ENCODE measurements at regions not wholly inside any gene's neighbourhood (a gene's known extent, or its start where the extent isn't known, plus 50 kb on each side); places are given as distances from the start of the nearest gene placed in this dataset.

- Histone ChIP-seq H3K9me2 (replicated peaks; ENCODE audit: insufficient read depth) (no peaks in the 10 kb centered on the region), H3K4me1 (ENCODE audit: insufficient read depth) (no peaks in the 10 kb centered on the region), H3K4me2 (peak overlapping the region; percentile 48), H3K36me3 (replicated peaks; ENCODE audit: insufficient read depth, low read depth) (no peaks in the 10 kb centered on the region), H4K20me1 (ENCODE audit: insufficient read depth, poor library complexity, severe bottlenecking) (no peaks in the 10 kb centered on the region), H2AFZ (no peak overlapping the region), H3K27me3 (no peaks in the 10 kb centered on the region), H3K79me2 (no peaks in the 10 kb centered on the region), H3K9me3 (ENCODE audit: low read depth) (no peaks in the 10 kb centered on the region), H3K27ac (no peak overlapping the region), H3K4me3 (no peak overlapping the region)
- WGBS (ENCODE audit: low lambda C conversion rate, missing lambda C conversion rate) = 57% methylated on average over 5 of the region's 5 CpGs
- no peak for DNase-seq (ENCODE audit: low spot score)
- TF ChIP-seq CTCF (IDR thresholded peaks at IDR 0.05; ENCODE audit: poor library complexity) = no peak
- no peak for TF ChIP-seq EZH2 (IDR thresholded peaks at IDR 0.05; ENCODE audit: borderline replicate concordance)
- TF ChIP-seq EZH2phosphoT487 (IDR thresholded peaks at IDR 0.05; ENCODE audit: low read depth, severe bottlenecking, unreplicated experiment) = no peak
Measured at GRCh38 chr6:67501755-67502154, 1133.3 kb upstream of the ADGRB3 start.

DNA sequence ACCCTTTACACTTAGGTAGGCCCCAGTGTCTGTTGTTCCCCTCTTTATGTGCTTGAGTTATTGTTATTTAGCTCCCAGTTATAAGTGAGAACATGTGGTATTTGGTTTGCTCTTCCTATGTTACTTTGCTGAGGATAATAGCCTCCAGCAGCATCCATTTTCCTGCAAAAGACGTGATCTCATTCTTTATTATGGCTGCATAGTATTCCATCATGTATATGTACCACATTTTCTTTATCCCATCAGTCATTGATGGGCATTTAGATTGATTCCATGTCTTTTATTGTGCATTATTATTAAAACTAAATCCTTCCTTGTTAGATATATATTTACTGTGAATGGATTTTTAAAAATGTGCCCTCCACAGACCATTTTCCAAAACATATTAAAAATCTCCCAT, 1137.3 kb upstream of the ADGRB3 start:
- no peaks in the 10 kb centered on the region for H3K9me3 ChIP-seq (ENCODE audit: low read depth)
- TF ChIP-seq CTCF (IDR thresholded peaks at IDR 0.05; ENCODE audit: poor library complexity) (no peak), EZH2 (IDR thresholded peaks at IDR 0.05; ENCODE audit: borderline replicate concordance) (no peak), EZH2phosphoT487 (IDR thresholded peaks at IDR 0.05; ENCODE audit: low read depth, severe bottlenecking, unreplicated experiment) (no peak)

DNA sequence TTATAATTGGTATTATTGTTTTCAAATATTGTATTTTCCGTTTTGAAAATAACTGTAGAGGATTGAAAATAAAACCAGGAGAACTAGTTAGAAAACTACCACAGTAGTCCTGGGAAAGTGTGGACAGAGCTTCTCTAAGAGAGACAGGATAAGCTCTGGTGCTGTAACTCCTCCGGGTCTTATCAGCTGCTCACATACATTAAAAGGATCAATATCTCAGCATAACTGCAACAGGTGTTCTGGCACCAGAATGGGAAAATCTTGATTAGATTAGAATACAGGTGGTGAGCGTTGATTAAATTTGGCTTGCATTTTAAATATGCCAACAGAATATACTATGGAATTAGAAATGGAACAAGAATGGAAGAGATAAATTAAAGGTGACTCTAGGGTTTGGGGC, 1138.9 kb upstream of the ADGRB3 start:
- no peak overlapping the region for H3K27ac ChIP-seq
- H3K4me2 ChIP-seq = no peak overlapping the region
- H3K79me2 ChIP-seq = no peaks in the 10 kb centered on the region
- DNase-seq (ENCODE audit: low spot score) = no peak
- whole genome bisulfite sequencing (ENCODE audit: low lambda C conversion rate, missing lambda C conversion rate) = 68% methylated on average over 3 of the region's 3 CpGs
- no peaks in the 10 kb centered on the region for H3K9me3 ChIP-seq (ENCODE audit: low read depth)
- H3K4me1 ChIP-seq (ENCODE audit: insufficient read depth) = no peaks in the 10 kb centered on the region
- H3K36me3 ChIP-seq (replicated peaks; ENCODE audit: insufficient read depth, low read depth) = no peaks in the 10 kb centered on the region
- no peaks in the 10 kb centered on the region for H3K9me2 ChIP-seq (replicated peaks; ENCODE audit: insufficient read depth)
- H2AFZ ChIP-seq = no peak overlapping the region
- no peak overlapping the region for H3K4me3 ChIP-seq
- H3K27me3 ChIP-seq = no peaks in the 10 kb centered on the region
- no peak for TF ChIP-seq EZH2 (IDR thresholded peaks at IDR 0.05; ENCODE audit: borderline replicate concordance)
- TF ChIP-seq EZH2phosphoT487 (IDR thresholded peaks at IDR 0.05; ENCODE audit: low read depth, severe bottlenecking, unreplicated experiment) = no peak
- TF ChIP-seq CTCF (IDR thresholded peaks at IDR 0.05; ENCODE audit: poor library complexity) = no peak
- H4K20me1 ChIP-seq (ENCODE audit: insufficient read depth, poor library complexity, severe bottlenecking) = no peaks in the 10 kb centered on the region

More for the DNA sequence above, 1137.3 kb upstream of the ADGRB3 start:
- H3K27ac ChIP-seq = no peak overlapping the region
- H3K36me3 ChIP-seq (replicated peaks; ENCODE audit: insufficient read depth, low read depth) = no peaks in the 10 kb centered on the region
- no peak overlapping the region for H3K4me2 ChIP-seq
- no peaks in the 10 kb centered on the region for H4K20me1 ChIP-seq (ENCODE audit: insufficient read depth, poor library complexity, severe bottlenecking)
- H3K79me2 ChIP-seq = no peaks in the 10 kb centered on the region
- WGBS (ENCODE audit: low lambda C conversion rate, missing lambda C conversion rate) = 88% methylated on average over 1 of the region's 1 CpG
- DNase-seq (ENCODE audit: low spot score) = no peak
- no peak overlapping the region for H2AFZ ChIP-seq
- no peaks in the 10 kb centered on the region for H3K27me3 ChIP-seq
- H3K4me3 ChIP-seq = no peak overlapping the region
- H3K9me2 ChIP-seq (replicated peaks; ENCODE audit: insufficient read depth) = no peaks in the 10 kb centered on the region
- H3K4me1 ChIP-seq (ENCODE audit: insufficient read depth) = no peaks in the 10 kb centered on the region

- no peaks in the 10 kb centered on the region for H3K4me1 ChIP-seq (ENCODE audit: insufficient read depth)
- no peak for DNase-seq (ENCODE audit: low spot score)
- H4K20me1 ChIP-seq (ENCODE audit: insufficient read depth, poor library complexity, severe bottlenecking) = no peaks in the 10 kb centered on the region
- H3K36me3 ChIP-seq (replicated peaks; ENCODE audit: insufficient read depth, low read depth) = no peaks in the 10 kb centered on the region
- no peak overlapping the region for H3K4me2 ChIP-seq
- no peaks in the 10 kb centered on the region for H3K9me3 ChIP-seq (ENCODE audit: low read depth)
- H3K4me3 ChIP-seq = no peak overlapping the region
- H3K79me2 ChIP-seq = no peaks in the 10 kb centered on the region
- H3K27ac ChIP-seq = no peak overlapping the region
- no peak overlapping the region for H2AFZ ChIP-seq
- TF ChIP-seq EZH2phosphoT487 (IDR thresholded peaks at IDR 0.05; ENCODE audit: low read depth, severe bottlenecking, unreplicated experiment) = no peak
- TF ChIP-seq EZH2 (IDR thresholded peaks at IDR 0.05; ENCODE audit: borderline replicate concordance) = no peak
- TF ChIP-seq CTCF (IDR thresholded peaks at IDR 0.05; ENCODE audit: poor library complexity) = no peak
- H3K27me3 ChIP-seq = no peaks in the 10 kb centered on the region
- no peaks in the 10 kb centered on the region for H3K9me2 ChIP-seq (replicated peaks; ENCODE audit: insufficient read depth)
Measured at GRCh38 chr6:67493682-67494081, 1141.4 kb upstream of the ADGRB3 start.

Measured in hepatocyte (in vitro differentiated cells).